SHP77 treated with DMSO at 0.1 percent for 48 hours (cell line): ENCODE measurements at regions not wholly inside any gene's neighbourhood (a gene's known extent, or its start where the extent isn't known, plus 50 kb on each side); places are given as distances from the start of the nearest gene placed in this dataset.
A peak's percentile ranks its signal among the peaks of the same experiment; 100 is the strongest.

ENCODE experiments used
- DNase-seq: peaks from one replicate; lab custom pipeline; 2025; lab: John Stamatoyannopoulos, UW

GRCh38 chr2:204234248-204234647 lies 297.7 kb downstream of the ICOS start:
- DNase-seq, result no peak

GRCh38 chr2:204234879-204235278 lies 298.3 kb downstream of the ICOS start:
- DNase-seq, result no peak

GRCh38 chr2:204237416-204237815 lies 300.9 kb downstream of the ICOS start:
- DNase-seq, result no peak

DNA sequence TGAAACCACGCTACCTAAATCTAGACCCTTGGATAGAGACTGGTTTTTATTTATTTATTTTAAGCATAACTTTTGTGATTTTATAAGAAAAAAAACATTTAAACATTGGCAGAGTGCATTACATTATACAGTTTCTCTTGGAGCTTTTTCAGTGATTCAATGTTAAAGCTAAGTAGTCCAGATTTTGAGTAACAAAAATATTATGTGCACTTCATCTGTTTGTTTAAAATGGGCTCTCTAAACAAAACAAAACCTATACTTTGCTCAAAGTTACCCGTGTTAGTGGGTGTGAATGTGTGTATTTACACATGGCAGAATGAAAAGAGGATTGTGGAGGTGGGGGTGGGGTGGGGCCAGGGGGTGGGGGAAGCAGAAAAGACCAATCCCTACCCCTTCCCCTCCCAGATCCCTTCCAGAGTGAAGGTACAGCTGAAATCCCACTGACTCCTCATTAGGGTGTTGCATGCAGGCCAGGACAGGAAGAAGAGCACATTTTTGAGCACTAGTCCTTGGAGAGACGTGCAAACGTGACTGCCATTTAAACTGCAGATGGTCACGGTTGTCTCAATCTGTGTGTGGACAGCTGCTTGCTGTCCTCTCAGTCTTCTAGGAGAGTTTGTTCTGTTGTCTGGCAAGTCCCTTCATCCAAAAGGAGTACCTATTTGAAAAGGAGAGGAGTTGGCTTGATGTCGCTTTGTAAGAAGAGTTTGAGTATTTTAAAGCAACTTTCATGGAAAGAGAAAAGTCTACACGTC lies 303.0 kb downstream of the ICOS start:
- DNase-seq, result peak; percentile 54

- no peak for DNase-seq
Measured at GRCh38 chr2:204240961-204241360, 304.3 kb upstream of the PARD3B start.

GRCh38 chr2:204249437-204249836 lies 295.8 kb upstream of the PARD3B start:
- no peak for DNase-seq

- DNase-seq, result no peak
Measured at GRCh38 chr2:204250692-204251091, 294.6 kb upstream of the PARD3B start.

DNA sequence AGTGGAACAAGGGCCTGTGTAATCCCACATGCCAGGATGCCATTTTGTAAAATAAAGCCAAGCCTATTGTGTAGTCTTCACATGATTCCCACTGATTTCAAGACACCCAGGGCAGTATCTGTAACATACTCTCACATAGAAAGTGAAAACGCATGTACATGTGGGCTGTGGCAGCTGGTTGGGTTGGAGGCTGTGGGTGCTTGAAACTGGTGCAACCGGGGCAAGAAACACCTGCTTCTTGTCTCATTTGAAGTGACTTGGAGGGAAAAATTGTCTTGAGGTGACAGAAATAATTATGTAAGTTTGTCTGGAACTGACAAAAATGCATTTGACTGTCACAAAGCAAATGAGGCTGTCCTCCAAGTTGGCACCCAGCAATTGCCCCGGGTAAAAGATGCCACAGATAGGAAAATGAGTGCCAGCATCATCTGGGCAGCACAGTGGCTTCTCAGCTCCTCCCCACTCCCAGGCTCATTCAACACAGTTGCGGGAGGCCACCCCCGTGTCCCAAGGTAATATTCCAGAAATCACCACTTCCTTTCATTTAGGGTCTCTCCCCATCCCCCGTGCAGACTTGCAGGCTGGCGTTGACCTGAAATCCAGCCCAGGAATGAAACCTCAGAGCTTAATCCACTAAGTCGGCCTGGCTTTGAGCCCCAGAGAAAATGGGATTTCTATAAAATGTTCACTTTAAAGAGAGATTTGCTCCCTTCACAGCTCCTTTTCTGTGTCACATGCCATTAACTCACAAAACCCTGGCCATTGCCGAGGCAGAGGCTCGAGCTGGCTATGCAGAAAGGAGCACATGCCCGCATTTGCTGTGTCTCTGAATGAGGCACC lies 293.9 kb upstream of the PARD3B start:
- DNase-seq, result no peak

DNA sequence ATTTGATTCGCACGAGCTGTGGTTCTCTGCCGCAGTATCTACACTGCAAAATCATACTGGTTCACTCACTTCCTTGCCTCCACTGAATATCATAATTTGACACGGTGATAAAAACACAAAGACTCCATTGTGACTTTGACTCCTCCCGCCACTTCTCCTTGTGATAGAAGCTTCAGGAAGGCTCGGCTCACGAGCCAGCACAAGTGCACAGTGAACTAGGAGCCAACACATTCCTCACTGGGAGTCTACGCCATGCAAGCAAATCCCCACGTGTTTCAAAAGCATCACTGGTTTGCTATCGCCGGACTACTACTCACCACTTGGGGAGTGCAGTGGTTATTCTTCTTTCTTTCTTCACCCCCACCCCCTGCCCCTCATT lies 293.3 kb upstream of the PARD3B start:
- no peak for DNase-seq

DNA sequence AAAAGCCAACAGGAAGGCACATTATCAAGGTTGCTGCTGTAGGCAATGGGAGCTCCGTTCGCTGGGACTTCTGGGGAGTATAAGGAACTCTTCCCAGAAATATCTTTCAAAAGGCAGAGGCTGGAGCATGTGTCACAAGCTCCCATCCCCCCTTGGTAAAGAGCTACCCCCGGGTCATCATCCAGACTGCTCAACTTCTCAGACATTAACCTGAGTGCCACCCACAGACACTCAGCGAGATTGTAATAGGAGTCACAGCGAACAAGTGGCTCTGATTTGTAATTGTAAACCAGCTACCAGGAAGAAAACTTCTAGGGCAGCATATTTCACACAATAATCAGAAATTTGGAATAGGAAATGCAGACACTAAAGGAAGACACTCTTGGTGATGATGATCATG lies 290.2 kb upstream of the PARD3B start:
- no peak for DNase-seq

DNA sequence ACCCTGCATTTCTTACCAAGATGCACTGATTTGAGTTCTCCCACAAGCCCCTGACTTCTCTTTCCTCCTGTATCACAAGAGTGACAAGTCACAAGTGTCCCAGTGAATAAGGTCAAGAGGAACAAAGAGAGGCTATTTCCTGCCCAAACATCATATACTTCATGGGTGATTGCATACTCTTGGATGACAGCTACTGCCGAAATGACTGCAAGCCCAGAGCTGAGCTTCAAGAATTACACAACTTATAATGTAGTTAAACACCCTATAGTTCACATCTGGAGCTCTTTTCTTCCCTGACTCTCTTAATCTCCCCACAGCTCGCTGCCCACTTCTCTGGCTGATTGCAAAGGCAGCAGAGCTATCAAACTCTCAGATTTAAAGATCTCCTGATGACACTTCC lies 289.7 kb upstream of the PARD3B start:
- DNase-seq, result no peak

- no peak for DNase-seq
Measured at GRCh38 chr2:204257781-204258180, 287.5 kb upstream of the PARD3B start.

- no peak for DNase-seq
Measured at GRCh38 chr2:204258890-204259289, 286.4 kb upstream of the PARD3B start.

GRCh38 chr2:204260162-204260877 lies 285.0 kb upstream of the PARD3B start:
- peak; percentile 2 for DNase-seq

DNA sequence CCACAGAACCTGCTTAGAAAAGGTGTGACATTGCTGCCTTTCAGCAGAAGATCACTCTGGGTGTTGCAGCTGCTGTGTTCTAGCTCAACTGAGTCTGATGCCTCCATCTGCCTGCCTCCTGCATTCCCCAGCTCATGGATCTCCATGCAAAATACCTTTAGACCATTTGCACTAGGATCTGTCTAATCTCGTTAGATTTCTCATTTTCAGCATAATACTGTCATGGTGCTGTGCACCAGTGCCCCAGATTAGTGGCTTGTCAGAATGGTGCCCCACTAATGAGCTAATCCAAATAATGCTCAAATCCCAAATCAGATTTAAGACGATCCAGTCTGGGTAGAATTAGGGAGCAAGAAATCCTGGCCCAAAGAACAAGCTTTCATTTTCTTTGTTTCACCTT lies 284.4 kb upstream of the PARD3B start:
- DNase-seq, result no peak

DNA sequence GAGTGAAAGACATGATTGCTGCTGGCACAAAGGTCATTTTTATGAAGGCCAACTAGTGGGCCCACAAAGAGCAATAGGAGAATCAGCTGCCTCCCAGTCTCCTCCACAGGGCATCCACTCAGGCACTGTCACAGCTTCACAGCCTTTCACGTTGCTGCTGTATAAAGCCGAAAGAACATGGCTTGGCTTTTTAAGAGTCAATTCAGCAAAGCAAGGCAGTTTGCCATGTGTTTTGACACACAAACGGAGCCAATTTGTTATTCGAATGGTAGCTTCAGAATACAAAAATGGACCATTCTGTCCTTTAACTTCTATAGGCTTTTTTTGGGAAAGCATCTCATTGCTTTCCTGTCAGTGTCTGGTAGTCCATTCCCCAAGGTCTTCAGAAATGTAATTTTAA lies 283.4 kb upstream of the PARD3B start:
- no peak for DNase-seq

- no peak for DNase-seq
Measured at GRCh38 chr2:204264085-204264553, 281.2 kb upstream of the PARD3B start.

- no peak for DNase-seq
Measured at GRCh38 chr2:204264621-204265140, 280.6 kb upstream of the PARD3B start.

DNA sequence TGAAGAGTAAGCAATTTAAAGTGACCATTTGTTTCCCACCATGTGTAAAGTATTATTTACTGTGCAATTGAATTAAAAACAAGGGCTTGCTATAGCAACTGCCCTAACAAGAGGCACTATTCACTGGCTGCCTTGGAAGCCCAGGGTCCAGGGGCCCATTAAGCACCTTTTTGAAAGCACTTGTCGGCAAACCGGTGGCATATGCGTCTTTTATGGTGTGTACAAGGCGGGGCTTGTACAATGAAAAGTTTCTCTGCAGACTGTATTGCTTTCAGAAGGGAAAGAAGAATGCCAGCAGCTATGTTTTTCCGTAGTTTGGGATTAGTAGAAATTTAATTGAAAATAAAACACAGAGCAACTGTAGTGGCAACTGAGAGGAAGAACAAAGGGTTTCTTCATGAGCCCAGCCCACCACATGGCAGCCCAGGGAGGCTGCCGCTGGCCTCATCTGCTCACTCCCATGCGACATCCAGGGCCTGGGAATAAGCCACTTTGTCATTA lies 279.5 kb upstream of the PARD3B start:
- DNase-seq, result no peak

GRCh38 chr2:204268458-204268857 lies 276.8 kb upstream of the PARD3B start:
- DNase-seq, result no peak

DNA sequence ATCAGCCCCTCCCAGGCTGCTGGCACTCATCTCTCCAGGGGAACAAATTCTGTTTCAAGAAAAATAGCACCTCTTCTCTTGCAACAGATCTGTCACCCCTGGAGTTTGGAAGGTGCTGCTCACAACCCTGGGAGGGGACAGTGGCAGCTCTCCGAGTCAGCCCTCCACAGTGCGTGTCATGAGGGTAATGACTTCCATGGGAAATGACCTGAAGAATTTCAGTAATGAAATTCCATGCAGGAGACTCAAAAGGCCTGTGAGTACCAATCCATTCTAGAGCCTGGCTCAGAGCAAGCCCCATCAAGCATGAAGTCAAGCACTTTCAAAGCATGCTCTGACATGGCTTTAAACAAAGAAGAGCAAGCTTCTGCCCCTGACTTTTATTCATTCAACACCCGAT lies 276.3 kb upstream of the PARD3B start:
- no peak for DNase-seq

- DNase-seq, result no peak
Measured at GRCh38 chr2:204272089-204272488, 273.2 kb upstream of the PARD3B start.
